Memory B cell (primary cell): ENCODE measurements at regions not wholly inside any gene's neighbourhood (a gene's known extent, or its start where the extent isn't known, plus 50 kb on each side); places are given as distances from the start of the nearest gene placed in this dataset.
"Not testable (repeated sequence)": the region's sequence is repeated elsewhere in the genome, so short reads cannot be mapped to it uniquely, and the experiment has no call there.

ENCODE experiments used
- ATAC-seq: fragments of 150-1000 bp; cut with Tn5 transposase; 2 replicates; pipeline ENCODE4 v1.10.0; 2021; ENCODE audit warnings: low read depth, mild to moderate bottlenecking, moderate library complexity
- DNase-seq, 2 donors: peaks; one replicate each; pipeline ENCODE4 v3.0.0; 2022; ENCODE audit warnings: low spot score in 2 of 2
- H3K27ac Mint-ChIP-seq: one replicate; pipeline ENCODE4 v1.8.0; 2022; ENCODE audit warnings: mild to moderate bottlenecking, moderate library complexity, mixed read lengths
- H3K27me3 Mint-ChIP-seq: one replicate; pipeline ENCODE4 v1.8.0; 2022; ENCODE audit warnings: mixed read lengths
- H3K36me3 Mint-ChIP-seq: one replicate; pipeline ENCODE4 v1.8.0; 2022; ENCODE audit warnings: mild to moderate bottlenecking, mixed read lengths
- H3K4me1 Mint-ChIP-seq: one replicate; pipeline ENCODE4 v1.8.0; 2022; ENCODE audit warnings: mixed read lengths
- H3K4me3 Mint-ChIP-seq: one replicate; pipeline ENCODE4 v1.8.0; 2022; ENCODE audit warnings: mild to moderate bottlenecking, moderate library complexity, mixed read lengths
- H3K9me3 Mint-ChIP-seq: one replicate; pipeline ENCODE4 v1.8.0; 2022; ENCODE audit warnings: mixed read lengths

DNA sequence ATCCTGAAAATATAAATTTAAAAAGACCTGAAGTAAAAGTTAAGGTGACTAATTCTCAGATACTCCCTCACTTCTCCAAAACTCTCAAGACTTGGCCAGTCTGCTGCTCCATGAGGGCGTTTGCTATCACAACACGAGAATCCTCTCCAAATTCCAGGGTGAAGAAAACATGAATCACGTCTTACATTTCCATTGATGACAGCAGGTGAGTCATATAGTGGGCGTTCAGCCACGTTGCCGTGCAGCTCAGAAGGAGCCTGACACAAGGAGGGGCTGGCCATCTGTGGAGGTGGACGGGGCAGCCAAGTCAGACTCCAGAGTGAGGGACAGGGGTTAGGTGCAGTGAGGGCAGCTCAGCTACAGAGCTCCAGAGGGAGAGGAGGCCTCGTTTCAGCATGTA, 555.1 kb upstream of the ADAMTS16 start:
- H3K27ac Mint-ChIP-seq, result no peak overlapping the region
- H3K36me3 Mint-ChIP-seq, result no peaks in the 10 kb centered on the region
- no peaks in the 10 kb centered on the region for H3K4me1 Mint-ChIP-seq
- no peak overlapping the region for H3K4me3 Mint-ChIP-seq
- ATAC-seq (no peak), DNase-seq (no peak)
- peaks cover 6% of the 10 kb centered on the region for H3K9me3 Mint-ChIP-seq
- no peaks in the 10 kb centered on the region for H3K27me3 Mint-ChIP-seq

GRCh38 chr5:4613440-4613839, 526.7 kb upstream of the ADAMTS16 start:
- Mint-ChIP-seq H3K27ac (no peak overlapping the region), H3K36me3 (no peaks in the 10 kb centered on the region), H3K27me3 (no peaks in the 10 kb centered on the region), H3K9me3 (peaks cover 13% of the 10 kb centered on the region), H3K4me1 (no peaks in the 10 kb centered on the region), H3K4me3 (no peak overlapping the region)
- ATAC-seq (no peak), DNase-seq (no peak)

- Mint-ChIP-seq H3K4me1 (no peaks in the 10 kb centered on the region), H3K27me3 (no peaks in the 10 kb centered on the region), H3K27ac (no peak overlapping the region), H3K9me3 (peaks cover 10% of the 10 kb centered on the region), H3K4me3 (no peak overlapping the region), H3K36me3 (no peaks in the 10 kb centered on the region)
- DNase-seq (no peak), ATAC-seq (no peak)
Measured at GRCh38 chr5:4614088-4614487, 526.0 kb upstream of the ADAMTS16 start.

GRCh38 chr5:4615369-4615768, 524.8 kb upstream of the ADAMTS16 start:
- not testable (repeated sequence) for H3K4me1 Mint-ChIP-seq

DNA sequence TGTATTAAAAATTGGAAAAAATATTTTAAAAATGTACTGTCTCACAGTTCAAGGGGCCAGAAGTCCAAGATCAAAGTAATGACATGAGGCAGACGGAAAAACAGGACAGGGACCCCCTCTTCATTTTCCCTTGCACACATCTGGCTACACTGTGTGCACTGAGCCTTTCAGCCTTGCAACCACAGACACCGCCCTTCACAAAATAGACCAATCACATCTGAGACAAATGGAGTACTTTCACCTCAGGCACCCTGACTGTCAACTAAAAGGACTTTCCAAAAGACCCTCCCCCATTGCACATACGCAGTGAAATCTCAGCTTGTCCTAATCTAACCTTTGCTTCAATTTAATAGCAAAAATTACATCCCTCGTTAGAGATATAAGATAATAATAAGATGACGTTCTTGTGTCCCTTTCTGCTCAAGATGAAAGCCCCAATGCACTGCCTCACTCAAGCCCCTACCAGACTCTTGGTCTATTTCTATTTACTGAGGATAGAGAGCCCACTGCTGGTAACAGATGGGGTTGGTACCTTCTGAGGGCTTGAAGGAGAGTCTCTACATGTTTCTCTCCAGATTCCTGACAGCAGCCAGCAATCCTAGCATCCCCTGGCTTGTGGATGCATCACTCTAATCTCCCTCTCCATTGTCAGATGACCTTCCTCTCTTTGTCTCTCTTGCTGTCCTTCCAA, 514.8 kb upstream of the ADAMTS16 start:
- DNase-seq (no peak), ATAC-seq (no peak)
- Mint-ChIP-seq H3K27me3 (no peaks in the 10 kb centered on the region), H3K36me3 (no peaks in the 10 kb centered on the region), H3K4me3 (no peak overlapping the region), H3K27ac (no peak overlapping the region), H3K4me1 (no peaks in the 10 kb centered on the region), H3K9me3 (peaks cover 18% of the 10 kb centered on the region)

More at GRCh38 chr5:4615369-4615768, 524.8 kb upstream of the ADAMTS16 start:
- H3K4me3 Mint-ChIP-seq, DNase-seq, H3K9me3 Mint-ChIP-seq, ATAC-seq, H3K27ac Mint-ChIP-seq, H3K27me3 Mint-ChIP-seq, H3K36me3 Mint-ChIP-seq: not testable (repeated sequence)

DNA sequence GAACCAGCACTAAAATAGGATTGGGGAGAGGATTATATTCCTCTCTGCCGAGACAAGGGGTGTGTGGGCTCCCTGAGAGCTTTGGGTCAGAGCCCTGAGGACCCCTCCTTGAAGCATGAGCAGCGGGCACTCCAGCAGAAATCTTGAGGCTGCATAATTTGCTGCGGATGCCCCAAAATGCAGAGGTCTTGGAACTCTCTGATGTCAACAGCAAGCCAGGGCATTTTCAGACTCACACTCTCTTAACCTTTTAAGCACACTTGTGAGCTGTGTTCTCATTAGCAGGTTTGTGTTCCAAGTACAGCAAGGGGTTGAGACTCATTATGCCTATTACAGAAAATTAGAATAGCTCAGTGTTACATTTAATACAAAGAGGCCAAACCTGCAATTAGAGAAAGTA, 513.0 kb upstream of the ADAMTS16 start:
- no peaks in the 10 kb centered on the region for H3K27me3 Mint-ChIP-seq
- no peak overlapping the region for H3K4me3 Mint-ChIP-seq
- H3K36me3 Mint-ChIP-seq, result no peaks in the 10 kb centered on the region
- ATAC-seq (no peak), DNase-seq (no peak)
- H3K27ac Mint-ChIP-seq, result no peak overlapping the region
- no peaks in the 10 kb centered on the region for H3K4me1 Mint-ChIP-seq
- H3K9me3 Mint-ChIP-seq, result peaks cover 20% of the 10 kb centered on the region

GRCh38 chr5:4627929-4628328, 512.2 kb upstream of the ADAMTS16 start:
- no peak for DNase-seq
- no peak overlapping the region for H3K4me3 Mint-ChIP-seq
- no peaks in the 10 kb centered on the region for H3K36me3 Mint-ChIP-seq
- no peak for ATAC-seq
- H3K4me1 Mint-ChIP-seq, result no peaks in the 10 kb centered on the region
- no peaks in the 10 kb centered on the region for H3K27me3 Mint-ChIP-seq
- no peak overlapping the region for H3K27ac Mint-ChIP-seq
- peaks cover 18% of the 10 kb centered on the region for H3K9me3 Mint-ChIP-seq

DNA sequence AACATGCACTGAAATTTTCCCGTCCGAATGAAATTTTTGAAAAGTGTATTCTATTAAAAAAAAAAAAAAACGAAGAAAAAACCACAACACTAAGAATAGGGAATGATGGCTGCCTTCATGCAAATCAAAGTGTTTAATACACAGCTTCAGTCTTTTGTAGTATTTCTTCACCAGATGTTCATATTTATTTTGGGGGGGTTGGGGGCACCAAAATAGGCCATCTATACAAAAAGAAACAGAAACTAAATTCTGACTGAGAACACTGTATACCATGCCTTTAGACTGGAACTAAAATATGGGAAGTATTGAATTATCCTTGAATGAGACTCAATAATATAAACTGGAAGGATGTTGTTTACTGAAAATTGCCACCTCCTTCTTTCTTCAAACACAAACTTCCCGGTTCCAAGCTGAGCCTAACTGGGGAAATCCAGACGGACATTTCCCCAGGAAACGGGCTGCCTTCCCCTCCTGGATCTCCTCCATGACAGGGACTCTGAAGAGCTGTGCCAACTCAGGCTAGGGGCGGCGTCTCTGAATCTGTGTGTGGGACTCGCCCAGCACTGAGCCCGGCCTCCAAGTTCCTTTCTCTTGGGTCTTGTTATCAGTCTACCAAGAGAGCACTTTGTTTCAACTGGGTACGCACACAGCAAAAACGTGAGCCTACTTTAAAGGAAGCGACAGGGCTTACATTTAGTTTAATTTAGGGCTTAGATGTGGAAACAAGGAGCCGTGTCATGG, 511.3 kb upstream of the ADAMTS16 start:
- Mint-ChIP-seq H3K4me3 (no peak overlapping the region), H3K9me3 (peaks cover 12% of the 10 kb centered on the region), H3K36me3 (no peaks in the 10 kb centered on the region), H3K4me1 (no peaks in the 10 kb centered on the region), H3K27me3 (no peaks in the 10 kb centered on the region), H3K27ac (no peak overlapping the region)
- ATAC-seq (no peak), DNase-seq (no peak)

DNA sequence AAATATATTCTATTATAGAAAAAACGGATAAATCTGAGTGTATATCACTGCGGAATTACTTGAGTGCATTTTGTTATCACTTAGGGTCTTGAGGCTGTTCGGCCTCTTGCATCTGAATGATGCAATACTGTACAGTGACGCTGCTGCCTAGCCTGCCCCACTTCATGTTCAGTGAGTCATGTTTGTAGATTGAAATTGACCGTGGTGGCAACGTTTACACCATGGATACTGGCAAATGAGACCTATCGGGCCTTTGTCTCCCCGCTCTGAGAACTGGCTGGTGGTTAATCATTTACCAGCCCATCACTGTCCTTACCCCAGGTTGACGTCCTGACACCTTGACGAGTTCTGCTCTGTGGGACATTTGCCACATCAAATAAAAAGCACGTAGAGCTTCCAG, 510.1 kb upstream of the ADAMTS16 start:
- no peak overlapping the region for H3K27ac Mint-ChIP-seq
- no peaks in the 10 kb centered on the region for H3K4me1 Mint-ChIP-seq
- H3K36me3 Mint-ChIP-seq, result no peaks in the 10 kb centered on the region
- H3K27me3 Mint-ChIP-seq, result no peaks in the 10 kb centered on the region
- H3K9me3 Mint-ChIP-seq, result peaks cover 12% of the 10 kb centered on the region
- no peak for ATAC-seq
- no peak overlapping the region for H3K4me3 Mint-ChIP-seq
- no peak for DNase-seq

DNA sequence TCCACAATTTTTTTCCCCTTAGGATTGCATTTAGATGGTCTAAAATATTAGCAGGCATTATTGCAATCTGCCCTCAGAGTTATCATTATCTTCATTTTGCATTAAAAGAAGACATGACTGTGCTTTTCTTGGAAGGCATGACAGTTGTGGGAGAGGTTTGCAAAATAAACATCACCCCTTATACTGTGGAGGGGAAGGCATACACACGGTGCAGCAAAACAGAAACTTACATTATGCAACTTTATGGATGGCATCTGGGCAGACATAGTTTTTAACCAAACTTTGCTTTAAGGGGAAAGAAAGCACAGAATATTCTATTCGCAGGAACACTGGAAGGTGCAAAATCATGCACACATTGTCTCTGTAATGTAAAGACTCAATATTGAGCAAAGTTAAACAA, 505.8 kb upstream of the ADAMTS16 start:
- H3K4me3 Mint-ChIP-seq, result no peak overlapping the region
- no peaks in the 10 kb centered on the region for H3K36me3 Mint-ChIP-seq
- DNase-seq (no peak), ATAC-seq (no peak)
- no peaks in the 10 kb centered on the region for H3K27me3 Mint-ChIP-seq
- H3K4me1 Mint-ChIP-seq, result no peaks in the 10 kb centered on the region
- no peak overlapping the region for H3K27ac Mint-ChIP-seq
- peaks cover 5% of the 10 kb centered on the region for H3K9me3 Mint-ChIP-seq

- Mint-ChIP-seq H3K27me3 (no peaks in the 10 kb centered on the region), H3K36me3 (no peaks in the 10 kb centered on the region), H3K4me3 (no peak overlapping the region), H3K27ac (no peak overlapping the region), H3K9me3 (peaks cover 2% of the 10 kb centered on the region), H3K4me1 (no peaks in the 10 kb centered on the region)
- no peak for DNase-seq
- no peak for ATAC-seq
Measured at GRCh38 chr5:4636378-4636777, 503.8 kb upstream of the ADAMTS16 start.

GRCh38 chr5:4639946-4640345, 500.2 kb upstream of the ADAMTS16 start:
- Mint-ChIP-seq H3K4me3 (no peak overlapping the region), H3K9me3 (peaks cover 3% of the 10 kb centered on the region), H3K27me3 (no peaks in the 10 kb centered on the region), H3K36me3 (no peaks in the 10 kb centered on the region), H3K4me1 (no peaks in the 10 kb centered on the region), H3K27ac (no peak overlapping the region)
- DNase-seq (no peak), ATAC-seq (no peak)

DNA sequence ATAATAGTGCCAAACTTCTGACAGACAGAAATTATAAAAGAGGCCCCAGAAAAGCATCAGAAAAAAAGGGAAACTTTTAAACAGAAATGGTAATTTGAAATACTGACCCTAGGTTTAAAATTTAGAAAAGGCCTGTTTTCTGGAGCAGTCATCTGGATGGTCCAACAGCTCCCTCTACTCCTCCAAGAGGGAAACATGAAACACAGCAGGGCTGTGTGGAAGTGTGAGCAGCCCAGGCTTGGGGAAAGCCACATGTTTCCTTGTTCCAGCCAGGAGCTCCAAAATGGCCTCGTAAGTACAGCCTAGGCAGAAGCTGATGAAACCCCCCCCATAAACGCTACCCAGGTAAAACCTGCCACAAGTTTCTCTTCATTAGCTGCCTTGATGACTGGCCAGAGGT, 499.3 kb upstream of the ADAMTS16 start:
- no peaks in the 10 kb centered on the region for H3K36me3 Mint-ChIP-seq
- DNase-seq (no peak), ATAC-seq (no peak)
- peaks cover 4% of the 10 kb centered on the region for H3K9me3 Mint-ChIP-seq
- no peak overlapping the region for H3K4me3 Mint-ChIP-seq
- no peak overlapping the region for H3K27ac Mint-ChIP-seq
- no peaks in the 10 kb centered on the region for H3K4me1 Mint-ChIP-seq
- no peaks in the 10 kb centered on the region for H3K27me3 Mint-ChIP-seq

GRCh38 chr5:4642525-4642924, 497.6 kb upstream of the ADAMTS16 start:
- H3K9me3 Mint-ChIP-seq, result peaks cover 6% of the 10 kb centered on the region
- H3K27ac Mint-ChIP-seq, result no peak overlapping the region
- no peak for ATAC-seq
- DNase-seq, result no peak
- no peaks in the 10 kb centered on the region for H3K4me1 Mint-ChIP-seq
- no peaks in the 10 kb centered on the region for H3K36me3 Mint-ChIP-seq
- H3K4me3 Mint-ChIP-seq, result no peak overlapping the region
- no peaks in the 10 kb centered on the region for H3K27me3 Mint-ChIP-seq

DNA sequence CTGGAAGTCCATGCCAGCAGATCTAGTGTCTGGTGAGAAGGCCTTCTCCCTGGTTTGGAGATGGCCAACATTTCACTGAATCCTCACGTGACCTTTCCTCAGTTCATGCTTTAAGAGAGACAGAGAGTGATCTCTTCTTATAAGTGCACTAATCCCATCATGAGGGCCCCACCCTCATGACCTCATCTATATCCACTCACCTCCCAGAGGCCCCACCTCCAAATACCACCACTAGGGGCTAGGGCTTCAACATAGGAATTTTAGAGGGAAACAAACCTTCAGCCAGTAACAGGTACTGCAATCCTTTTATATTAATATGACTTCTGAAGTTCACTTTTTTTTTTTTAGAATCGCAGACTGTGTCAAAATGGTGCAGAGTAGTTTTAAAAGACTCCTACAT, 496.9 kb upstream of the ADAMTS16 start:
- Mint-ChIP-seq H3K27me3 (no peaks in the 10 kb centered on the region), H3K9me3 (peaks cover 6% of the 10 kb centered on the region), H3K4me3 (no peak overlapping the region), H3K36me3 (no peaks in the 10 kb centered on the region), H3K27ac (no peak overlapping the region), H3K4me1 (no peaks in the 10 kb centered on the region)
- no peak for DNase-seq
- no peak for ATAC-seq
